GM23338 (cell line): ENCODE measurements at regions not wholly inside any gene's neighbourhood (a gene's known extent, or its start where the extent isn't known, plus 50 kb on each side); places are given as distances from the start of the nearest gene placed in this dataset.

Experiments
- ATAC-seq: fragments of 200-7000 bp; cut with Tn5 transposase; 3 replicates; pipeline ENCODE4 v1.9.1; 2020
- DNase-seq: peaks from one replicate; pipeline ENCODE4 v3.0.0-alpha.2; 2015; ENCODE audit warnings: low spot score
- H2AFZ ChIP-seq: fragments of 200-600 bp; sonication (generic); 2 replicates; pipeline ENCODE4 v1.8.0; 2016; ENCODE audit warnings: antibody characterized with exemption, mild to moderate bottlenecking, moderate library complexity
- H3F3A ChIP-seq: fragments of 200-600 bp; sonication (generic); replicated peaks from 2 replicates; pipeline ENCODE4 v1.8.0; 2017; ENCODE audit warnings: antibody characterized with exemption, mixed run types, low read depth
- H3K27ac ChIP-seq: fragments of 200-600 bp; sonication (generic); 2 replicates; pipeline ENCODE4 v1.6.1; 2016; ENCODE audit warnings: low read depth
- H3K27me3 ChIP-seq: fragments of 200-600 bp; sonication (generic); 2 replicates; pipeline ENCODE4 v1.8.0; 2016; ENCODE audit warnings: mild to moderate bottlenecking, mixed run types, moderate library complexity; ENCODE audit not compliant: insufficient read depth
- H3K36me3 ChIP-seq: fragments of 200-600 bp; sonication (generic); 2 replicates; pipeline ENCODE4 v1.8.0; 2016; ENCODE audit warnings: mild to moderate bottlenecking; ENCODE audit not compliant: insufficient read depth
- H3K4me1 ChIP-seq: fragments of 200-600 bp; sonication (generic); 2 replicates; pipeline ENCODE4 v1.8.0; 2016; ENCODE audit warnings: mild to moderate bottlenecking, moderate library complexity; ENCODE audit not compliant: insufficient read depth
- H3K4me2 ChIP-seq: fragments of 200-600 bp; sonication (generic); 2 replicates; pipeline ENCODE4 v1.7.1; 2017; ENCODE audit warnings: mixed run types
- H3K4me3 ChIP-seq: fragments of 200-600 bp; sonication (generic); 2 replicates; pipeline ENCODE4 v1.6.1; 2016; ENCODE audit warnings: mixed run types
- H3K79me2 ChIP-seq: fragments of 200-600 bp; sonication (generic); replicated peaks from 2 replicates; pipeline ENCODE4 v1.8.0; 2017; ENCODE audit warnings: mild to moderate bottlenecking; ENCODE audit not compliant: insufficient read depth
- H3K9me2 ChIP-seq: fragments of 200-600 bp; sonication (generic); 2 replicates; pipeline ENCODE4 v1.8.0; 2017; ENCODE audit not compliant: insufficient read depth
- H4K20me1 ChIP-seq: fragments of 200-600 bp; sonication (generic); replicated peaks from 2 replicates; pipeline ENCODE4 v1.8.0; 2017; ENCODE audit warnings: mild to moderate bottlenecking; ENCODE audit not compliant: insufficient read depth
- H3K27ac Mint-ChIP-seq: 2 replicates; pipeline ENCODE4 v1.8.0; 2020; ENCODE audit warnings: inconsistent platforms, mild to moderate bottlenecking, moderate library complexity, mixed read lengths
- H3K27me3 Mint-ChIP-seq: 3 replicates; pipeline ENCODE4 v1.8.0; 2022; ENCODE audit warnings: low read depth, mild to moderate bottlenecking, moderate library complexity, mixed read lengths, inconsistent platforms; ENCODE audit not compliant: insufficient read depth, poor library complexity
- H3K36me3 Mint-ChIP-seq: 3 replicates; pipeline ENCODE4 v1.8.0; 2021; ENCODE audit warnings: low read depth, mild to moderate bottlenecking, inconsistent platforms, moderate library complexity, mixed read lengths
- H3K4me1 Mint-ChIP-seq: 3 replicates; pipeline ENCODE4 v1.8.0; 2020; ENCODE audit warnings: mild to moderate bottlenecking, inconsistent platforms, mixed read lengths
- H3K4me3 Mint-ChIP-seq: 3 replicates; pipeline ENCODE4 v1.8.0; 2021; ENCODE audit warnings: moderate library complexity, mild to moderate bottlenecking, inconsistent platforms, mixed read lengths
- H3K9me3 Mint-ChIP-seq: 3 replicates; pipeline ENCODE4 v1.8.0; 2020; ENCODE audit warnings: moderate library complexity, mild to moderate bottlenecking, inconsistent platforms, mixed read lengths
- CREB1 ChIP-seq: fragments of 250-450 bp; sonication (Bioruptor Pico); IDR thresholded peaks from 2 replicates; pipeline ENCODE4 v1.5.0; 2020; ENCODE audit warnings: low read depth, mild to moderate bottlenecking, moderate library complexity
- CTCF ChIP-seq, 2 experiments: fragments of 200-600 bp in 1 of 2; sonication (generic) in 1 of 2; conservative IDR thresholded peaks; 2 replicates each; pipeline versions ENCODE4 v1.5.1 to v1.6.1; 2016 to 2017; ENCODE audit warnings: antibody characterized with exemption in 2 of 2, low read depth in 2 of 2, mild to moderate bottlenecking in 2 of 2, moderate library complexity in 1 of 2
- ETS1 ChIP-seq: IDR thresholded peaks from 2 replicates; pipeline ENCODE4 v1.6.1; 2016; ENCODE audit warnings: antibody characterized with exemption
- EZH2 ChIP-seq: fragments of 200-600 bp; sonication (generic); IDR thresholded peaks from one replicate; pipeline ENCODE4 v1.8.0; 2017; ENCODE audit warnings: antibody characterized with exemption, mild to moderate bottlenecking, low read depth; ENCODE audit not compliant: unreplicated experiment
- JUNB ChIP-seq: IDR thresholded peaks from one replicate; pipeline ENCODE4 v1.6.1; 2016; ENCODE audit warnings: antibody characterized with exemption; ENCODE audit not compliant: unreplicated experiment
- NANOG ChIP-seq: IDR thresholded peaks from 2 replicates; pipeline ENCODE4 v1.6.1; 2016; ENCODE audit warnings: antibody characterized with exemption, borderline replicate concordance
- POLR2AphosphoS5 ChIP-seq: IDR thresholded peaks from 2 replicates; pipeline ENCODE4 v1.6.1; 2016; ENCODE audit warnings: antibody characterized with exemption, low read depth
- REST ChIP-seq: IDR thresholded peaks from one replicate; pipeline ENCODE4 v1.6.1; 2018; ENCODE audit warnings: antibody characterized with exemption; ENCODE audit not compliant: unreplicated experiment
- STAT1 ChIP-seq: IDR thresholded peaks from one replicate; pipeline ENCODE4 v1.6.1; 2016; ENCODE audit warnings: antibody characterized with exemption; ENCODE audit not compliant: unreplicated experiment
- ZNF114 ChIP-seq: fragments of 250-450 bp; sonication (Bioruptor Pico); IDR thresholded peaks from 2 replicates; pipeline ENCODE4 v1.5.0; 2020; ENCODE audit warnings: mild to moderate bottlenecking, moderate library complexity
- ZNF462 ChIP-seq: fragments of 250-450 bp; sonication (Bioruptor Pico); IDR thresholded peaks from 2 replicates; pipeline ENCODE4 v1.5.0; 2020; ENCODE audit warnings: mild to moderate bottlenecking, moderate library complexity

GRCh38 chr1:194903524-194903923 lies 1704.7 kb downstream of the KCNT2 start:
- H3K27me3 Mint-ChIP-seq: no peaks in the 10 kb centered on the region
- H3K4me2 ChIP-seq: no peak overlapping the region
- H3K27ac Mint-ChIP-seq: no peak overlapping the region
- H3K4me3 Mint-ChIP-seq: no peak overlapping the region
- no peaks in the 10 kb centered on the region for H3K36me3 Mint-ChIP-seq
- H3K9me2 ChIP-seq: no peaks in the 10 kb centered on the region
- H2AFZ ChIP-seq: no peak overlapping the region
- no peaks in the 10 kb centered on the region for H3F3A ChIP-seq
- no peak overlapping the region for H3K4me3 ChIP-seq
- H4K20me1 ChIP-seq: no peaks in the 10 kb centered on the region
- no peaks in the 10 kb centered on the region for H3K27me3 ChIP-seq
- no peaks in the 10 kb centered on the region for H3K36me3 ChIP-seq
- H3K9me3 Mint-ChIP-seq: no peaks in the 10 kb centered on the region; the same call in 2 of the 3 replicates
- H3K27ac ChIP-seq: no peak overlapping the region
- TF ChIP-seq JUNB: no peak
- TF ChIP-seq CREB1 (CRISPR knock-in tag): no peak
- no peak for TF ChIP-seq ZNF114 (CRISPR knock-in tag)
- TF ChIP-seq ETS1: no peak
- no peak for TF ChIP-seq POLR2AphosphoS5
- TF ChIP-seq CTCF (conservative IDR thresholded peaks at IDR 0.05; ENCODE audit: low read depth in 2 of 2): no peak
- no peak for TF ChIP-seq EZH2
- TF ChIP-seq ZNF462: no peak
- no peak for TF ChIP-seq REST
- TF ChIP-seq NANOG: no peak
- TF ChIP-seq STAT1: no peak
- no peaks in the 10 kb centered on the region for H3K4me1 ChIP-seq
- no peaks in the 10 kb centered on the region for H3K79me2 ChIP-seq
- ATAC-seq: no peak
- H3K4me1 Mint-ChIP-seq: no peaks in the 10 kb centered on the region
- DNase-seq: no peak
